ENCODE measurements at regions not wholly inside any gene's neighbourhood (a gene's known extent, or its start where the extent isn't known, plus 50 kb on each side); places are given as distances from the start of the nearest gene placed in this dataset.
"Not testable (repeated sequence)": the region's sequence is repeated elsewhere in the genome, so short reads cannot be mapped to it uniquely, and the experiment has no call there.

DNA sequence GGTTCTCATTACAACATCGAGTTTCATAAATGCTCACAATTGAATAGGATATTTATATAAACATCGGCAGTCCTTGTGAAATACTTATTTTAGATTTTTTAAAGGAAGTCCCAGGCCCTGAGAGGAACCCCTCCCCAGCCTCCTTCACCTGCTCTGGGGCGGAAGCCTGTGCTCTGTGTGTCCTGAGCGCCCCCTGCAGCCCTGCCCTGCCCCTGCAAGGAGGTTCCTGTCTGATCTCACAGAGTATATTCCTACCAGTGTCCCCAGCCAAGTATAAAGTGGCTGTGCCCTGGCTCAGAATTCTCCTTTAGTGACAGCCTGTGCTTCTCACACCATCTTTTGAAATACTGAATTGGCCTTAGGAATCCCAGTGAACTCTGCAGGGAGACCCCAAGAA, 659.5 kb downstream of the TMEM121 start:
- Histone ChIP-seq H3K27me3 (no peaks in the 10 kb centered on the region), H3K9me3 (no peaks in the 10 kb centered on the region), H3K4me1 (no peaks in the 10 kb centered on the region), H3K4me3 (no peak overlapping the region), H3K36me3 (no peaks in the 10 kb centered on the region), H3K27ac (no peak overlapping the region)
- no peak for TF ChIP-seq CTCF (IDR thresholded peaks at IDR 0.05)
- DNase-seq: no peak
- intact Hi-C loops (cut with DNase I; ENCODE audit: low total_unique reads): no loop called here

DNA sequence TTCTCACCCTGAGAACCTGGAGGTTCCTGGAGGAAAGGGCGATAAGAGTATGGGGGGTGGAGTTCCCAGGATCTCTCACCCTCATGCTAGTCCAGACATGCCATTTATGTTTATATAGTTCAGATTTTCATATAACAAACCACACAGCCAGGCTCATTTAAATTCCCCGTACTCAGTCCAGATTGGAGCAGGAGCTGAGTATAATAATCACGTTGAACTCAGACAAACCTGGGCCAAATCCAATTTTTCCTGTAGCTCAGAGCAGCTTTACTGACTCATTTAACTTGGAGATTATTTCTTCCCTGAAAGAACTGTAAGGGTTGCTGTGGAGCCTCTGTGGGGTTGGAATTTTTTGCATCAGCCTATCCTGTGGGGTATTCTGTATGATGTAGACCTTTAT, 660.8 kb downstream of the TMEM121 start:
- no peaks in the 10 kb centered on the region for H3K9me3 ChIP-seq
- H3K4me1 ChIP-seq: no peaks in the 10 kb centered on the region
- TF ChIP-seq CTCF (IDR thresholded peaks at IDR 0.05): no peak
- H3K36me3 ChIP-seq: no peaks in the 10 kb centered on the region
- no peak overlapping the region for H3K27ac ChIP-seq
- H3K4me3 ChIP-seq: no peak overlapping the region
- intact Hi-C loops (cut with DNase I; ENCODE audit: low total_unique reads): no loop called here
- no peak for DNase-seq
- H3K27me3 ChIP-seq: no peaks in the 10 kb centered on the region

GRCh38 chr14:106192701-106193100, 666.3 kb downstream of the TMEM121 start:
- H3K4me1 ChIP-seq; H3K27ac ChIP-seq; H3K27me3 ChIP-seq; DNase-seq; intact Hi-C loops (cut with DNase I; ENCODE audit: low total_unique reads); H3K9me3 ChIP-seq; H3K36me3 ChIP-seq; H3K4me3 ChIP-seq: not testable (repeated sequence)

DNA sequence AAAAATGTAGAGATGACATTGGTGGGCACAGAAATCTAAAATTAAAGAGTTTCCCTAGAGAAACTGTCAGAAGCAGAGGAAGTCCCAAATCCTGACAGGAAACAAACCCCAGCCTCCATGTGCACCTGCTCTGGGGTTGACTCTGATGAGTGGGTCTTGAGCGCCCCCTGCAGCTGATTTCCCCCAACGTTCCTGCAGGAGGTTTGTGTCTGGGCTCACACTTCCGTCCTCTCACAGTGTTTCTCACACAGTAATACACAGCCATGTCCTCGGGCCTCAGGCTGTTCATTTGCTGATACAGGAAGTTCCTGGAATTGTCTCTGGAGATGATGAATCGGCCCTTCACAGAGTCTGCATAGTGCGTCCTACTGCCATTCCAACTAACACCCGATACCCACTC, 670.1 kb downstream of the TMEM121 start:
- H3K4me1 ChIP-seq; H3K9me3 ChIP-seq; intact Hi-C loops (cut with DNase I; ENCODE audit: low total_unique reads); DNase-seq; H3K4me3 ChIP-seq; H3K27ac ChIP-seq; H3K27me3 ChIP-seq; H3K36me3 ChIP-seq: not testable (repeated sequence)

- H3K27me3 ChIP-seq; H3K27ac ChIP-seq; H3K9me3 ChIP-seq; H3K36me3 ChIP-seq; intact Hi-C loops (cut with DNase I; ENCODE audit: low total_unique reads); H3K4me1 ChIP-seq; DNase-seq; H3K4me3 ChIP-seq: not testable (repeated sequence)
These were observed 670.9 kb downstream of the TMEM121 start for GRCh38 chr14:106197264-106197663.

- no peak for DNase-seq
- no peak overlapping the region for H3K27ac ChIP-seq
- TF ChIP-seq CTCF (IDR thresholded peaks at IDR 0.05): no peak
- H3K4me3 ChIP-seq: no peak overlapping the region
- intact Hi-C loops (cut with DNase I; ENCODE audit: low total_unique reads): no loop called here
- H3K4me1 ChIP-seq: no peaks in the 10 kb centered on the region
- no peaks in the 10 kb centered on the region for H3K9me3 ChIP-seq
- H3K27me3 ChIP-seq: no peaks in the 10 kb centered on the region
- H3K36me3 ChIP-seq: no peaks in the 10 kb centered on the region
These were observed 672.7 kb downstream of the TMEM121 start for GRCh38 chr14:106199097-106199496.

GRCh38 chr14:106200541-106201315, 674.3 kb downstream of the TMEM121 start:
- Histone ChIP-seq H3K9me3 (no peaks in the 10 kb centered on the region), H3K4me3 (no peak overlapping the region), H3K4me1 (no peaks in the 10 kb centered on the region), H3K36me3 (no peaks in the 10 kb centered on the region), H3K27me3 (no peaks in the 10 kb centered on the region), H3K27ac (no peak overlapping the region)
- intact Hi-C loops (cut with DNase I; ENCODE audit: low total_unique reads): no loop called here
- no peak for TF ChIP-seq CTCF (IDR thresholded peaks at IDR 0.05)
- no peak for DNase-seq

All from tibial artery (tissue), 4 donors.